CD4-positive, alpha-beta memory T cell (primary cell): ENCODE measurements at regions not wholly inside any gene's neighbourhood (a gene's known extent, or its start where the extent isn't known, plus 50 kb on each side); places are given as distances from the start of the nearest gene placed in this dataset.
A peak's percentile ranks its signal among the peaks of the same experiment; 100 is the strongest.

Source experiments
- CTCF ChIA-PET: fragments of 350-600 bp; sonication (Branson Sonifier 250); formaldehyde crosslinking; loops from one replicate; lab custom pipeline; 2021; ENCODE audit warnings: inconsistent platforms; ENCODE audit not compliant: partially characterized antibody; lab: Charles Lee
- POLR2A ChIA-PET: fragments of 350-600 bp; sonication (Branson Sonifier 250); formaldehyde crosslinking; loops from one replicate; lab custom pipeline; 2021; ENCODE audit not compliant: partially characterized antibody; lab: Charles Lee
- DNase-seq, 5 donors: peaks; one replicate each; pipeline versions ENCODE4 v3.0.0 to v3.0.0-alpha.2; 2020 to 2022; ENCODE audit warnings: mixed read lengths in 1 of 5
- H3K27ac ChIP-seq: one replicate; pipeline ENCODE4 v1.7.0; 2013; ENCODE audit warnings: low read depth, low read length
- H3K27me3 ChIP-seq: 2 replicates; pipeline ENCODE4 v1.7.0; 2013; ENCODE audit warnings: mild to moderate bottlenecking, low read length, moderate library complexity; ENCODE audit not compliant: insufficient read depth
- H3K36me3 ChIP-seq: 2 replicates; pipeline ENCODE4 v1.7.0; 2013; ENCODE audit warnings: mild to moderate bottlenecking, low read length, moderate library complexity; ENCODE audit not compliant: insufficient read depth
- H3K4me1 ChIP-seq: 2 replicates; pipeline ENCODE4 v1.7.0; 2013; ENCODE audit warnings: mild to moderate bottlenecking, low read length, moderate library complexity; ENCODE audit not compliant: insufficient read depth
- H3K4me3 ChIP-seq, 2 donors: one replicate each; pipeline ENCODE4 v1.7.0; 2013; ENCODE audit warnings: low read length in 2 of 2, mild to moderate bottlenecking in 1 of 2
- H3K9me3 ChIP-seq, 2 donors: one replicate each; pipeline ENCODE4 v1.7.0; 2013; ENCODE audit warnings: low read length in 2 of 2, control low read depth in 1 of 2; ENCODE audit not compliant: control insufficient read depth in 1 of 2
- H3K27ac Mint-ChIP-seq, 7 donors: one replicate each; pipeline ENCODE4 v1.8.0; 2020 to 2021; ENCODE audit warnings: mixed read lengths in 7 of 7, mild to moderate bottlenecking in 6 of 7, inconsistent platforms in 3 of 7, moderate library complexity in 3 of 7
- H3K27me3 Mint-ChIP-seq, 2 donors: one replicate each; pipeline ENCODE4 v1.8.0; 2020 to 2021; ENCODE audit warnings: mixed read lengths in 2 of 2
- H3K36me3 Mint-ChIP-seq, 2 donors: one replicate each; pipeline ENCODE4 v1.8.0; 2020 to 2021; ENCODE audit warnings: mixed read lengths in 2 of 2, inconsistent platforms in 1 of 2, mild to moderate bottlenecking in 1 of 2
- H3K4me1 Mint-ChIP-seq, 4 donors: one replicate each; pipeline ENCODE4 v1.8.0; 2020 to 2021; ENCODE audit warnings: mixed read lengths in 4 of 4, mild to moderate bottlenecking in 1 of 4
- H3K4me3 Mint-ChIP-seq, 8 donors: one replicate each; pipeline ENCODE4 v1.8.0; 2020 to 2021; ENCODE audit warnings: mixed read lengths in 8 of 8, mild to moderate bottlenecking in 7 of 8, moderate library complexity in 6 of 8, inconsistent platforms in 3 of 8
- H3K9me3 Mint-ChIP-seq, 8 donors: one replicate each; pipeline ENCODE4 v1.8.0; 2020 to 2021; ENCODE audit warnings: mixed read lengths in 8 of 8, mild to moderate bottlenecking in 5 of 8, inconsistent platforms in 3 of 8, moderate library complexity in 1 of 8
- intact Hi-C: fragments of 100-400 bp; cut with micrococcal nuclease; formaldehyde crosslinking; loops from one replicate; pipeline ENCODE4 v1.15.1; 2023

DNA sequence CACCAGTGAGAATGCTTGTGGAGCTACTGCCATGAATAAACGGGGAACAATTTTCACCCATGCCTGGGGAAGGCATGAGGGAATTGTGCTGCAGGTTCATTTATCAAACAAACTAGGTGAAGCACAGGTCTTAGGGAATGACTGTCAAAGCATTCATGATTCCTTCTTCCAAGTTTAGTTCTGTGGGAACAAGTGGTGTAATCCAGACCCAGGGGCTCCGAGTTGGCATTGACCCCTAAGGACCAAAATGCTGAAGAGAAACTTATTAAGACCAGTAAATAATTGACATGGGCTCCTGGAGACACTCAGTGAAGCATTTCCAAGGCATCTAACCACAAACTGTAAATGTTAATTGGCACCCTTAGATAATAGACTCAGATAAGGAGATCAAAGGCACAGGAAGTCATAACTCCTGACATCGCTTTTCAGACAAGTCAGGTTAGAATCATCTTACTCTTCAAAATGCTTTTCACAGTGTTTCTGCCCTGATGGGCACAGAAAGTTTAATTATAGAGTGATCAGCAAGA is 96.9 kb downstream of the SPP2 start:
- Mint-ChIP-seq H3K4me1 (peaks cover 38 to 72% (median 52%) of the 10 kb centered on the region in 4 donors), H3K4me3 (peak overlapping the region in 7 of 8 donors; percentile 49 to 89 (median 72))

GRCh38 chr2:234146087-234146826 is 95.8 kb downstream of the SPP2 start:
- Histone ChIP-seq H3K9me3 (no peaks in the 10 kb centered on the region), H3K4me3 (no peak overlapping the region), H3K4me1 (peaks cover 45% of the 10 kb centered on the region), H3K36me3 (no peaks in the 10 kb centered on the region), H3K27ac (no peak overlapping the region), H3K27me3 (no peaks in the 10 kb centered on the region)
- Mint-ChIP-seq H3K9me3 (no peaks in the 10 kb centered on the region), H3K4me3 (peak overlapping the region in 7 of 8 donors; percentile 4 to 77 (median 5)), H3K36me3 (no peaks in the 10 kb centered on the region), H3K27ac (peak overlapping the region in 6 of 7 donors; percentile 53 to 88 (median 84)), H3K4me1 (peaks cover 40 to 80% (median 53%) of the 10 kb centered on the region in 4 donors), H3K27me3 (no peaks in the 10 kb centered on the region)
- ChIA-PET POLR2A (interaction anchor here (0.6 to 3.2 kb wide), 5 partner anchors 11 to 318 kb away, joined by 3 to 14 read pairs (median 5); no protein-coding TSS in a partner anchor), CTCF (interaction anchor here (1.0 to 3.3 kb wide), 4 partner anchors 11 to 354 kb away, joined by 3 to 26 read pairs (median 4); no protein-coding TSS in a partner anchor)
- no peak for DNase-seq
- intact Hi-C loops = loop anchor here (5.0 kb wide), 1 partner anchor 281 kb away; no protein-coding TSS in a partner anchor

More for the DNA sequence above, 96.9 kb downstream of the SPP2 start:
- H3K27me3 ChIP-seq = no peaks in the 10 kb centered on the region
- H3K27ac Mint-ChIP-seq = peak overlapping the region; percentile 67 to 90 (median 86)
- no peaks in the 10 kb centered on the region for H3K27me3 Mint-ChIP-seq
- H3K4me1 ChIP-seq = peaks cover 45% of the 10 kb centered on the region
- H3K27ac ChIP-seq = no peak overlapping the region
- H3K9me3 Mint-ChIP-seq = no peaks in the 10 kb centered on the region
- H3K9me3 ChIP-seq = no peaks in the 10 kb centered on the region
- ChIA-PET CTCF (interaction anchor here (1.0 to 3.3 kb wide), 6 partner anchors 12 to 353 kb away, joined by 3 to 26 read pairs (median 5); no protein-coding TSS in a partner anchor), POLR2A (interaction anchor here (1.1 to 3.2 kb wide), 5 partner anchors 12 to 349 kb away, joined by 4 to 14 read pairs (median 7); partner anchors contain the start of gene ARL4C)
- intact Hi-C loops = loop anchor here (5.0 kb wide), 1 partner anchor 280 kb away; no protein-coding TSS in a partner anchor
- no peaks in the 10 kb centered on the region for H3K36me3 Mint-ChIP-seq
- H3K4me3 ChIP-seq = no peak overlapping the region
- DNase-seq = peak; percentile 55 to 77 (median 72)
- H3K36me3 ChIP-seq = no peaks in the 10 kb centered on the region

DNA sequence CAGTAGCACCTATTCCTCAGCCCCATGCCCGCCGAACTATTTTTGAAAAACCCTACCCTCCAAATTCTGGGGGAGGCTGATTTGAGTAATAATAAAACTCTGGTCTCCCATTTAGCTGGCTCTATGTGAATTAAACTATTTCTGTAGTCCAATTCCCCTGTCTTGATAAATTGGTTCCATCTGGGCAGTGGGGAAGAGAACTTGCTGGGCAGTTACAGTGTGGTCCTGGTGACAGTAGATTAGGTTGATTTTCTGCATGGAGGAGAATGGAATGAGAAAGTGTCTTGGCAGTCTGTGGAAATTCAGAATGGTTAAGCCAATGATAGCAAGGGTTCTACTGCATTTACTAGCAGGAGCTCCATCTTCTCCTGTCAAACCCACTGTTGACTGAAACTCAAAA is 95.0 kb downstream of the SPP2 start:
- H3K27ac ChIP-seq = no peak overlapping the region
- H3K4me3 Mint-ChIP-seq = peak overlapping the region in 1 of 8 donors; percentile 47
- ChIA-PET POLR2A (interaction anchor here (3.2 kb wide), 1 partner anchor 146 kb away, joined by 14 read pairs; no protein-coding TSS in a partner anchor), CTCF (interaction anchor here (3.3 kb wide), 1 partner anchor 10 kb away, joined by 26 read pairs; no protein-coding TSS in a partner anchor)
- no peaks in the 10 kb centered on the region for H3K36me3 ChIP-seq
- no peak overlapping the region for H3K4me3 ChIP-seq
- intact Hi-C loops = loop anchor here (5.0 kb wide), 1 partner anchor 282 kb away; no protein-coding TSS in a partner anchor
- no peaks in the 10 kb centered on the region for H3K9me3 Mint-ChIP-seq
- H3K27ac Mint-ChIP-seq = peak overlapping the region in 1 of 7 donors; percentile 26
- no peaks in the 10 kb centered on the region for H3K27me3 Mint-ChIP-seq
- H3K4me1 ChIP-seq = peaks cover 44% of the 10 kb centered on the region
- DNase-seq = no peak
- no peaks in the 10 kb centered on the region for H3K9me3 ChIP-seq
- H3K4me1 Mint-ChIP-seq = peaks cover 37 to 79% (median 51%) of the 10 kb centered on the region in 4 donors
- no peaks in the 10 kb centered on the region for H3K36me3 Mint-ChIP-seq
- H3K27me3 ChIP-seq = no peaks in the 10 kb centered on the region

- no peak for DNase-seq
- no peaks in the 10 kb centered on the region for H3K9me3 ChIP-seq
- no peaks in the 10 kb centered on the region for H3K27me3 ChIP-seq
- Mint-ChIP-seq H3K4me1 (peaks cover 37 to 78% (median 48%) of the 10 kb centered on the region in 4 donors), H3K36me3 (no peaks in the 10 kb centered on the region), H3K4me3 (peak overlapping the region in 1 of 8 donors; percentile 47), H3K27me3 (no peaks in the 10 kb centered on the region), H3K9me3 (no peaks in the 10 kb centered on the region), H3K27ac (peak overlapping the region in 1 of 7 donors; percentile 26)
- POLR2A ChIA-PET = no interaction called here
- intact Hi-C loops = loop anchor here (5.0 kb wide), 1 partner anchor 282 kb away; no protein-coding TSS in a partner anchor
- H3K4me1 ChIP-seq = peaks cover 39% of the 10 kb centered on the region
- H3K4me3 ChIP-seq = no peak overlapping the region
- CTCF ChIA-PET = no interaction called here
- no peak overlapping the region for H3K27ac ChIP-seq
- no peaks in the 10 kb centered on the region for H3K36me3 ChIP-seq
These were observed 94.6 kb downstream of the SPP2 start for GRCh38 chr2:234145057-234145456.

GRCh38 chr2:234143896-234144295 is 93.4 kb downstream of the SPP2 start:
- H3K9me3 ChIP-seq = no peaks in the 10 kb centered on the region
- H3K4me3 Mint-ChIP-seq = no peak overlapping the region
- no peak overlapping the region for H3K27ac Mint-ChIP-seq
- POLR2A ChIA-PET = no interaction called here
- H3K4me1 ChIP-seq = peaks cover 28% of the 10 kb centered on the region
- intact Hi-C loops = no loop called here
- H3K36me3 Mint-ChIP-seq = no peaks in the 10 kb centered on the region
- no peaks in the 10 kb centered on the region for H3K36me3 ChIP-seq
- H3K27me3 ChIP-seq = no peaks in the 10 kb centered on the region
- H3K4me3 ChIP-seq = no peak overlapping the region
- H3K9me3 Mint-ChIP-seq = no peaks in the 10 kb centered on the region
- peaks cover 31 to 66% (median 39%) of the 10 kb centered on the region in 4 donors for H3K4me1 Mint-ChIP-seq
- no peaks in the 10 kb centered on the region for H3K27me3 Mint-ChIP-seq
- no peak for DNase-seq
- CTCF ChIA-PET = interaction anchor here (2.7 kb wide), 1 partner anchor 145 kb away, joined by 9 read pairs; no protein-coding TSS in a partner anchor
- H3K27ac ChIP-seq = no peak overlapping the region

DNA sequence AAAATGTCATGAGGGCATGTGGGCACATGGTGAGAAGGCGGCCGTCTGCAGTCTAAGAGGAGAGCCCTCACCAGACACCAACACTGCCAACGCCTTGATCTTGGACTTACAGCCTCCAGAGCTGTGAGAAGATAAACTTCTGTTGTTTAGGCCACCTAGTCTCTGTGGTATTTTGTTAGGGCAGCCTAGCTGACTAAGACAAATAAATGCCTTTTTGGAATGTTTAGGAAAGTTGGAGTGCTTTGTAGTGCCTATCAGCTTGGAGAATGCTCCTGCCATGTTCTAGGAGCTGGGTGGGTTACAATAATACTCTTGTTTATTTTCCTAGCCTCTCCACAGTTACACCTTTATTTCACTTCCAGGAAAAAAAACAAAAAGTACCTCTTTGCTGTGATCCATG is 92.0 kb downstream of the SPP2 start:
- Mint-ChIP-seq H3K27me3 (no peaks in the 10 kb centered on the region), H3K36me3 (no peaks in the 10 kb centered on the region), H3K4me3 (no peak overlapping the region), H3K27ac (no peak overlapping the region), H3K9me3 (no peaks in the 10 kb centered on the region), H3K4me1 (peaks cover 24 to 60% (median 30%) of the 10 kb centered on the region in 4 donors)
- DNase-seq = no peak
- Histone ChIP-seq H3K27me3 (no peaks in the 10 kb centered on the region), H3K9me3 (no peaks in the 10 kb centered on the region), H3K4me3 (no peak overlapping the region), H3K36me3 (no peaks in the 10 kb centered on the region), H3K4me1 (peaks cover 18% of the 10 kb centered on the region), H3K27ac (no peak overlapping the region)
- intact Hi-C loops = no loop called here
- CTCF ChIA-PET = interaction anchor here (1.1 to 2.7 kb wide), 3 partner anchors 12 to 358 kb away, joined by 3 to 9 read pairs (median 5); no protein-coding TSS in a partner anchor
- POLR2A ChIA-PET = interaction anchor here (0.8 to 1.4 kb wide), 2 partner anchors 146 to 358 kb away, joined by 3 read pairs; no protein-coding TSS in a partner anchor
